Esophagus muscularis mucosa (tissue), 3 donors: ENCODE measurements at regions not wholly inside any gene's neighbourhood (a gene's known extent, or its start where the extent isn't known, plus 50 kb on each side); places are given as distances from the start of the nearest gene placed in this dataset.

ENCODE experiments used
- POLR2AphosphoS5 ChIP-seq, 2 donors: sonication (generic); formaldehyde crosslinking; IDR thresholded peaks; one replicate each; pipeline ENCODE4 v1.6.1; 2017; ENCODE audit warnings: antibody characterized with exemption in 2 of 2
- TF ChIP-seq, protein P1 (sequence below), 3 experiments: fragments of 200-600 bp in 2 of 3; fragments of 450-650 bp in 1 of 3; sonication (generic) in 2 of 3; IDR thresholded peaks; one replicate each; pipeline ENCODE4 v1.5.1; 2017 to 2019; ENCODE audit warnings: antibody characterized with exemption in 3 of 3, mild to moderate bottlenecking in 2 of 3, moderate library complexity in 1 of 3

DNA sequence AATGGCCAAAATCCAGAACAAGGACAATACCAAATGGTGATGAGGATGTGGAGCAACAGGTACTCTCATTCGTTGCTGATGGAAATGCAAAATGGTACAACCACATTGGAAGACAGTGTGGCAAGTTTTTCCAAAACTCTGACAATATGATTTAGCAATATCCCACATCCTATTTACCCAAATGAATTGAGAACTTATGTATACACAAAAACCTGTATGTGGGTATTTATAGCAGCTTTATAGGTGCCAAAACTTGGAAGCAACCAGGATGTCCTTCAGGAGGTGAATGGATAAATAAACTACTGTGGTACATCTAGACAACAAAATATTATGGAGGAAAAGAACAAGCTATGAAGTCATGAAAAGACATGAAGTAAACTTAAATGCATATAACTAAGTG lies 156.5 kb downstream of the TFAP2A start:
- TF ChIP-seq, protein P1, sequence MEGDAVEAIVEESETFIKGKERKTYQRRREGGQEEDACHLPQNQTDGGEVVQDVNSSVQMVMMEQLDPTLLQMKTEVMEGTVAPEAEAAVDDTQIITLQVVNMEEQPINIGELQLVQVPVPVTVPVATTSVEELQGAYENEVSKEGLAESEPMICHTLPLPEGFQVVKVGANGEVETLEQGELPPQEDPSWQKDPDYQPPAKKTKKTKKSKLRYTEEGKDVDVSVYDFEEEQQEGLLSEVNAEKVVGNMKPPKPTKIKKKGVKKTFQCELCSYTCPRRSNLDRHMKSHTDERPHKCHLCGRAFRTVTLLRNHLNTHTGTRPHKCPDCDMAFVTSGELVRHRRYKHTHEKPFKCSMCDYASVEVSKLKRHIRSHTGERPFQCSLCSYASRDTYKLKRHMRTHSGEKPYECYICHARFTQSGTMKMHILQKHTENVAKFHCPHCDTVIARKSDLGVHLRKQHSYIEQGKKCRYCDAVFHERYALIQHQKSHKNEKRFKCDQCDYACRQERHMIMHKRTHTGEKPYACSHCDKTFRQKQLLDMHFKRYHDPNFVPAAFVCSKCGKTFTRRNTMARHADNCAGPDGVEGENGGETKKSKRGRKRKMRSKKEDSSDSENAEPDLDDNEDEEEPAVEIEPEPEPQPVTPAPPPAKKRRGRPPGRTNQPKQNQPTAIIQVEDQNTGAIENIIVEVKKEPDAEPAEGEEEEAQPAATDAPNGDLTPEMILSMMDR (IDR thresholded peaks at IDR 0.05) = no peak
- TF ChIP-seq POLR2AphosphoS5 (IDR thresholded peaks at IDR 0.05) = no peak
